WERI-Rb-1 (cell line): ENCODE measurements at regions not wholly inside any gene's neighbourhood (a gene's known extent, or its start where the extent isn't known, plus 50 kb on each side); places are given as distances from the start of the nearest gene placed in this dataset.
"Not testable (repeated sequence)": the region's sequence is repeated elsewhere in the genome, so short reads cannot be mapped to it uniquely, and the experiment has no call there.

Experiments used
- DNase-seq: peaks from one replicate; pipeline ENCODE4 v3.0.0-alpha.2; 2020
- H3K27ac ChIP-seq: fragments of 250-450 bp; sonication (Bioruptor Pico); 2 replicates; pipeline ENCODE4 v1.5.1; 2020; ENCODE audit warnings: mild to moderate bottlenecking, moderate library complexity
- H3K27me3 ChIP-seq: fragments of 250-450 bp; sonication (Bioruptor Pico); 2 replicates; pipeline ENCODE4 v1.5.1; 2021; ENCODE audit warnings: mild to moderate bottlenecking, low read depth, moderate library complexity; ENCODE audit not compliant: insufficient read depth, severe bottlenecking
- H3K36me3 ChIP-seq: fragments of 250-450 bp; sonication (Bioruptor Pico); 2 replicates; pipeline ENCODE4 v1.5.1; 2020; ENCODE audit warnings: mild to moderate bottlenecking, moderate library complexity
- H3K4me3 ChIP-seq: 2 replicates; pipeline ENCODE4 v1.5.1; 2011; ENCODE audit warnings: low read depth, mild to moderate bottlenecking, control low read depth, low read length
- H3K9me3 ChIP-seq: fragments of 250-450 bp; sonication (Bioruptor Pico); 2 replicates; pipeline ENCODE4 v1.5.1; 2021; ENCODE audit warnings: mild to moderate bottlenecking, moderate library complexity; ENCODE audit not compliant: severe bottlenecking
- TF ChIP-seq, protein P1 (sequence below): IDR thresholded peaks from 2 replicates; pipeline ENCODE4 v1.5.1; 2011; ENCODE audit warnings: low read depth, mild to moderate bottlenecking, control low read depth, inconsistent platforms, low read length

GRCh38 chr4:116546759-116547158, 538.6 kb downstream of the TRAM1L1 start:
- Histone ChIP-seq H3K36me3 (no peaks in the 10 kb centered on the region), H3K4me3 (no peak overlapping the region), H3K9me3 (no peaks in the 10 kb centered on the region), H3K27me3 (no peaks in the 10 kb centered on the region), H3K27ac (no peak overlapping the region)
- TF ChIP-seq, protein P1, sequence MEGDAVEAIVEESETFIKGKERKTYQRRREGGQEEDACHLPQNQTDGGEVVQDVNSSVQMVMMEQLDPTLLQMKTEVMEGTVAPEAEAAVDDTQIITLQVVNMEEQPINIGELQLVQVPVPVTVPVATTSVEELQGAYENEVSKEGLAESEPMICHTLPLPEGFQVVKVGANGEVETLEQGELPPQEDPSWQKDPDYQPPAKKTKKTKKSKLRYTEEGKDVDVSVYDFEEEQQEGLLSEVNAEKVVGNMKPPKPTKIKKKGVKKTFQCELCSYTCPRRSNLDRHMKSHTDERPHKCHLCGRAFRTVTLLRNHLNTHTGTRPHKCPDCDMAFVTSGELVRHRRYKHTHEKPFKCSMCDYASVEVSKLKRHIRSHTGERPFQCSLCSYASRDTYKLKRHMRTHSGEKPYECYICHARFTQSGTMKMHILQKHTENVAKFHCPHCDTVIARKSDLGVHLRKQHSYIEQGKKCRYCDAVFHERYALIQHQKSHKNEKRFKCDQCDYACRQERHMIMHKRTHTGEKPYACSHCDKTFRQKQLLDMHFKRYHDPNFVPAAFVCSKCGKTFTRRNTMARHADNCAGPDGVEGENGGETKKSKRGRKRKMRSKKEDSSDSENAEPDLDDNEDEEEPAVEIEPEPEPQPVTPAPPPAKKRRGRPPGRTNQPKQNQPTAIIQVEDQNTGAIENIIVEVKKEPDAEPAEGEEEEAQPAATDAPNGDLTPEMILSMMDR: no peak
- DNase-seq: no peak

- H3K9me3 ChIP-seq: no peaks in the 10 kb centered on the region
- no peak overlapping the region for H3K4me3 ChIP-seq
- DNase-seq: no peak
- TF ChIP-seq, protein P1: no peak
- H3K27ac ChIP-seq: no peak overlapping the region
- no peaks in the 10 kb centered on the region for H3K27me3 ChIP-seq
- no peaks in the 10 kb centered on the region for H3K36me3 ChIP-seq
These were observed 540.4 kb downstream of the TRAM1L1 start for GRCh38 chr4:116544946-116545345.

DNA sequence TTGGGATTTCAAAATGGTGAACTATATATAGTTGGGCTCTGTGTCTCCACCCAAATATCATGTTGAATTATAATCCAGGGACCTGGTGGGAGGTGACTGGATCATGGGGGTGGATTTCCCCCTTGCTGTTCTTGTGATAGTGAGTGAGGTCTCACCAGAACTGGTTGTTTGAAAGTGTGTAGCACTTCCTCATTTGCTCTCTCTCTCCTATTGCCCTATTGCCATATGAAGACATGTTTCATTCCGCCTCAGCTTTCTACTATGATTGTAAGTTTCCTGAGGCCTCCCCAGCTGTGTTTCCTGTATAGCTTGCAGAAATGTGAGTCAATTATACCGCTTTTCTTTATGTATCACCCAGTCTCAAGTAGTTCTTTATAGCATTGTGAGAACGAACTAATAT, 545.6 kb downstream of the TRAM1L1 start:
- H3K9me3 ChIP-seq: no peaks in the 10 kb centered on the region
- no peak overlapping the region for H3K4me3 ChIP-seq
- TF ChIP-seq, protein P1: no peak
- no peak for DNase-seq
- H3K27ac ChIP-seq: no peak overlapping the region
- H3K27me3 ChIP-seq: no peaks in the 10 kb centered on the region
- H3K36me3 ChIP-seq: no peaks in the 10 kb centered on the region

GRCh38 chr4:116537828-116538227, 547.5 kb downstream of the TRAM1L1 start:
- TF ChIP-seq, protein P1: no peak
- no peak for DNase-seq
- no peaks in the 10 kb centered on the region for H3K27me3 ChIP-seq
- no peak overlapping the region for H3K4me3 ChIP-seq
- H3K27ac ChIP-seq: no peak overlapping the region
- no peaks in the 10 kb centered on the region for H3K9me3 ChIP-seq
- H3K36me3 ChIP-seq: no peaks in the 10 kb centered on the region

GRCh38 chr4:116536024-116536423, 549.4 kb downstream of the TRAM1L1 start:
- not testable (repeated sequence) for H3K36me3 ChIP-seq

DNA sequence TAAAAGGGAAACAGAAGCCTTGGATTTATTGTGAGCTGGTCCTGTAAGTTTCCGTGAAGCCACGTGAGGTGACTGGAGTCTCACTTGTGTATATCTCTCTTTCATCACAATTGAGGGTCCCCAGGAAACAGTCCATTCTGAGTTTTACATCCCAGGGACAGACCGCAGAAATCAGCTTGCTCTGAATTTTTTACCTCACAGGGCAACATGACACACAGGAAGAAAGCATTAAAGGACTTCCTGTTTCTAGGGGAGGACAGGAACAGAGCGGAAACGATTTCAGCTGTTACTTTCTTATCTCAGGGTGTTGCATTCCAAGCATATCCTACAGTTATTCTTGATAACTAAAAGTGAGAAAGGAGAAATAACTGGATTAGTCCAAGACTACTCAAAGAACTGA, 553.5 kb downstream of the TRAM1L1 start:
- Histone ChIP-seq H3K4me3 (no peak overlapping the region), H3K27ac (no peak overlapping the region), H3K27me3 (no peaks in the 10 kb centered on the region), H3K36me3 (no peaks in the 10 kb centered on the region), H3K9me3 (no peaks in the 10 kb centered on the region)
- no peak for DNase-seq
- TF ChIP-seq, protein P1: no peak

More at GRCh38 chr4:116536024-116536423, 549.4 kb downstream of the TRAM1L1 start:
- H3K4me3 ChIP-seq, H3K9me3 ChIP-seq, H3K27me3 ChIP-seq, DNase-seq, H3K27ac ChIP-seq: not testable (repeated sequence)
